IPS-NIHi7 (cell line): ENCODE measurements at regions not wholly inside any gene's neighbourhood (a gene's known extent, or its start where the extent isn't known, plus 50 kb on each side); places are given as distances from the start of the nearest gene placed in this dataset.

Experiments used
- DNase-seq: peaks from one replicate; pipeline ENCODE4 v3.0.0; 2012; ENCODE audit warnings: mixed read lengths; ENCODE audit errors: extremely low spot score

GRCh38 chr6:62670490-62671223 is 384.6 kb upstream of the KHDRBS2 start:
- DNase-seq: no peak

GRCh38 chr6:62669831-62670230 is 383.8 kb upstream of the KHDRBS2 start:
- no peak for DNase-seq

- peak; percentile 11 for DNase-seq
Observed at GRCh38 chr6:62652692-62653328, 366.8 kb upstream of the KHDRBS2 start.

GRCh38 chr6:62645274-62645673 is 359.2 kb upstream of the KHDRBS2 start:
- no peak for DNase-seq

GRCh38 chr6:62640749-62641148 is 354.7 kb upstream of the KHDRBS2 start:
- DNase-seq: no peak

GRCh38 chr6:62626661-62627060 is 340.6 kb upstream of the KHDRBS2 start:
- DNase-seq: no peak

GRCh38 chr6:62623846-62624532 is 338.0 kb upstream of the KHDRBS2 start:
- no peak for DNase-seq

- DNase-seq: no peak
Observed at GRCh38 chr6:62615366-62616015, 329.5 kb upstream of the KHDRBS2 start.

GRCh38 chr6:62614442-62614841 is 328.4 kb upstream of the KHDRBS2 start:
- no peak for DNase-seq

GRCh38 chr6:62613928-62614327 is 327.9 kb upstream of the KHDRBS2 start:
- DNase-seq: no peak

- DNase-seq: no peak
Observed at GRCh38 chr6:62612471-62612870, 326.4 kb upstream of the KHDRBS2 start.

GRCh38 chr6:62570372-62570771 is 284.3 kb upstream of the KHDRBS2 start:
- no peak for DNase-seq

- no peak for DNase-seq
Observed at GRCh38 chr6:62541502-62541901, 255.5 kb upstream of the KHDRBS2 start.

GRCh38 chr6:62530985-62531384 is 245.0 kb upstream of the KHDRBS2 start:
- DNase-seq: no peak

GRCh38 chr6:62528894-62529526 is 243.0 kb upstream of the KHDRBS2 start:
- no peak for DNase-seq

- DNase-seq: no peak
Observed at GRCh38 chr6:62523630-62524029, 237.6 kb upstream of the KHDRBS2 start.

- no peak for DNase-seq
Observed at GRCh38 chr6:62519574-62519973, 233.5 kb upstream of the KHDRBS2 start.

- DNase-seq: peak; percentile 57
Observed at GRCh38 chr6:62516291-62517141, 230.5 kb upstream of the KHDRBS2 start.

- no peak for DNase-seq
Observed at GRCh38 chr6:62492192-62492822, 206.3 kb upstream of the KHDRBS2 start.

GRCh38 chr6:62480544-62480943 is 194.5 kb upstream of the KHDRBS2 start:
- no peak for DNase-seq
